H9 (cell line): ENCODE measurements at regions not wholly inside any gene's neighbourhood (a gene's known extent, or its start where the extent isn't known, plus 50 kb on each side); places are given as distances from the start of the nearest gene placed in this dataset.

Experiments used
- DNase-seq: peaks from one replicate; pipeline ENCODE4 v3.0.0-alpha.2; 2017
- H2AFZ ChIP-seq: one replicate; pipeline ENCODE4 v1.6.1; 2013; ENCODE audit warnings: mild to moderate bottlenecking, low read length, control low read depth, moderate library complexity
- H2AK5ac ChIP-seq: 2 replicates; pipeline ENCODE4 v1.6.1; 2013; ENCODE audit warnings: low read length, control low read depth, mixed read lengths; ENCODE audit not compliant: insufficient read length
- H2BK120ac ChIP-seq: one replicate; pipeline ENCODE4 v1.6.1; 2013; ENCODE audit warnings: low read depth, mild to moderate bottlenecking, low read length, control low read depth, inconsistent platforms; ENCODE audit not compliant: poor library complexity, severe bottlenecking
- H2BK12ac ChIP-seq: 2 replicates; pipeline ENCODE4 v1.6.1; 2013; ENCODE audit warnings: low read length, control low read depth, mixed read lengths, low read depth; ENCODE audit not compliant: insufficient read length
- H2BK15ac ChIP-seq: 2 replicates; pipeline ENCODE4 v1.6.1; 2013; ENCODE audit warnings: low read depth, low read length, control low read depth
- H2BK20ac ChIP-seq: one replicate; pipeline ENCODE4 v1.6.1; 2013; ENCODE audit warnings: low read depth, mild to moderate bottlenecking, low read length, control low read depth, inconsistent platforms; ENCODE audit not compliant: poor library complexity, severe bottlenecking
- H2BK5ac ChIP-seq: 2 replicates; pipeline ENCODE4 v1.6.1; 2013; ENCODE audit warnings: low read length, control low read depth, mixed read lengths; ENCODE audit not compliant: insufficient read length
- H3K14ac ChIP-seq: 2 replicates; pipeline ENCODE4 v1.6.1; 2013; ENCODE audit warnings: low read length, control low read depth; ENCODE audit not compliant: insufficient read depth
- H3K18ac ChIP-seq: 2 replicates; pipeline ENCODE4 v1.6.1; 2013; ENCODE audit warnings: low read depth, mild to moderate bottlenecking, mixed read lengths, low read length, control low read depth; ENCODE audit not compliant: insufficient read length
- H3K23ac ChIP-seq: 2 replicates; pipeline ENCODE4 v1.6.1; 2013; ENCODE audit warnings: low read length, control low read depth, mixed read lengths, low read depth; ENCODE audit not compliant: insufficient read length
- H3K23me2 ChIP-seq: 2 replicates; pipeline ENCODE4 v1.6.1; 2013; ENCODE audit warnings: low read depth, mild to moderate bottlenecking, mixed read lengths, low read length, control low read depth; ENCODE audit not compliant: insufficient read length, poor library complexity, severe bottlenecking
- H3K27ac ChIP-seq: 2 replicates; pipeline ENCODE4 v1.5.1; 2013; ENCODE audit warnings: low read length, control low read depth, mixed read lengths, low read depth; ENCODE audit not compliant: insufficient read length
- H3K27me3 ChIP-seq: 2 replicates; pipeline ENCODE4 v1.6.1; 2013; ENCODE audit warnings: low read length, control low read depth, inconsistent platforms; ENCODE audit not compliant: insufficient read depth
- H3K4ac ChIP-seq: 2 replicates; pipeline ENCODE4 v1.6.1; 2013; ENCODE audit warnings: low read depth, mild to moderate bottlenecking, control low read depth, inconsistent platforms, low read length, moderate library complexity
- H3K4me1 ChIP-seq: 2 replicates; pipeline ENCODE4 v1.6.1; 2013; ENCODE audit warnings: low read length, control low read depth, inconsistent platforms; ENCODE audit not compliant: insufficient read depth
- H3K4me2 ChIP-seq: 2 replicates; pipeline ENCODE4 v1.6.1; 2013; ENCODE audit warnings: low read length, control low read depth, mixed read lengths; ENCODE audit not compliant: insufficient read length, insufficient read depth
- H3K56ac ChIP-seq: 2 replicates; pipeline ENCODE4 v1.6.1; 2013; ENCODE audit warnings: low read depth, mild to moderate bottlenecking, mixed read lengths, low read length, control low read depth; ENCODE audit not compliant: insufficient read length
- H3K79me1 ChIP-seq: 2 replicates; pipeline ENCODE4 v1.6.1; 2013; ENCODE audit warnings: low read depth, mild to moderate bottlenecking, moderate library complexity, low read length, control low read depth, inconsistent platforms; ENCODE audit not compliant: insufficient read depth, poor library complexity, severe bottlenecking
- H3K79me2 ChIP-seq: 2 replicates; pipeline ENCODE4 v1.6.1; 2013; ENCODE audit warnings: low read length, control low read depth, inconsistent platforms; ENCODE audit not compliant: insufficient read depth
- H3K9ac ChIP-seq: 2 replicates; pipeline ENCODE4 v1.6.1; 2013; ENCODE audit warnings: low read length, control low read depth, mixed read lengths; ENCODE audit not compliant: insufficient read length; ENCODE audit errors: extremely low read depth
- H3K9me3 ChIP-seq: one replicate; pipeline ENCODE4 v1.6.1; 2013; ENCODE audit warnings: low read depth, low read length, inconsistent platforms; ENCODE audit not compliant: control insufficient read depth
- H3T11ph ChIP-seq: one replicate; pipeline ENCODE4 v1.6.1; 2013; ENCODE audit warnings: mild to moderate bottlenecking, low read length, control low read depth, inconsistent platforms
- H4K20me1 ChIP-seq: one replicate; pipeline ENCODE4 v1.6.1; 2013; ENCODE audit not compliant: control insufficient read depth, insufficient read length, insufficient read depth
- H4K5ac ChIP-seq: 2 replicates; pipeline ENCODE4 v1.6.1; 2013; ENCODE audit warnings: low read depth, mild to moderate bottlenecking, mixed read lengths, low read length, control low read depth; ENCODE audit not compliant: insufficient read length
- H4K8ac ChIP-seq: replicated peaks from 2 replicates; pipeline ENCODE4 v1.6.1; 2013; ENCODE audit warnings: low read length, control low read depth, mixed read lengths, low read depth; ENCODE audit not compliant: insufficient read length
- H4K91ac ChIP-seq: 2 replicates; pipeline ENCODE4 v1.6.1; 2013; ENCODE audit warnings: low read depth, mild to moderate bottlenecking, moderate library complexity, mixed read lengths, low read length, control low read depth; ENCODE audit not compliant: insufficient read length
- H3K27ac Mint-ChIP-seq, 3 experiments: 2 replicates in 2 of 3; 3 replicates in 1 of 3; pipeline ENCODE4 v1.8.0; 2020 to 2021; ENCODE audit warnings: mixed read lengths in 3 of 3, mild to moderate bottlenecking in 1 of 3, moderate library complexity in 1 of 3
- H3K27me3 Mint-ChIP-seq: 2 replicates; pipeline ENCODE4 v1.8.0; 2021; ENCODE audit warnings: low read depth, mild to moderate bottlenecking, moderate library complexity, mixed read lengths
- H3K36me3 Mint-ChIP-seq, 3 experiments: 2 replicates in 2 of 3; 3 replicates in 1 of 3; pipeline ENCODE4 v1.8.0; 2020 to 2021; ENCODE audit warnings: low read depth in 3 of 3, mixed read lengths in 3 of 3; ENCODE audit not compliant: insufficient read depth in 1 of 3
- H3K4me1 Mint-ChIP-seq, 2 experiments: 2 replicates each; pipeline ENCODE4 v1.8.0; 2020; ENCODE audit warnings: mixed read lengths in 2 of 2
- H3K4me3 Mint-ChIP-seq, 2 experiments: 2 replicates in 1 of 2; 3 replicates in 1 of 2; pipeline ENCODE4 v1.8.0; 2020 to 2021; ENCODE audit warnings: mild to moderate bottlenecking in 2 of 2, mixed read lengths in 2 of 2, moderate library complexity in 1 of 2
- H3K9me3 Mint-ChIP-seq, 2 experiments: 2 replicates in 1 of 2; 3 replicates in 1 of 2; pipeline ENCODE4 v1.8.0; 2020; ENCODE audit warnings: mild to moderate bottlenecking in 2 of 2, mixed read lengths in 2 of 2, moderate library complexity in 1 of 2
- CTCF ChIP-seq: fragments of 200-600 bp; sonication (generic); conservative IDR thresholded peaks from 3 replicates; pipeline ENCODE4 v1.8.0; 2021; ENCODE audit warnings: antibody characterized with exemption, mild to moderate bottlenecking
- WGBS: extraction: QIAGEN DNeasy Blood & Tissue Kit; methylation state at CpG from one replicate; pipeline ENCODE4 v1.1.7; 2013; ENCODE audit warnings: missing lambda C conversion rate, low lambda C conversion rate, mixed read lengths; ENCODE audit not compliant: insufficient read length; ENCODE audit errors: extremely low coverage; 5-methylcytosine and 5-hydroxymethylcytosine counted together

- H3K9ac ChIP-seq, result no peak overlapping the region
- Mint-ChIP-seq H3K27ac (no peak overlapping the region), H3K4me3 (no peak overlapping the region), H3K27me3 (no peaks in the 10 kb centered on the region; the same call in 1 of the 2 replicates), H3K36me3 (no peaks in the 10 kb centered on the region), H3K9me3 (no peaks in the 10 kb centered on the region), H3K4me1 (peaks cover 5% of the 10 kb centered on the region in 2 experiments)
- no peak overlapping the region for H3T11ph ChIP-seq
- no peak overlapping the region for H2AK5ac ChIP-seq
- H4K8ac ChIP-seq, result no peak overlapping the region
- H2BK120ac ChIP-seq, result no peak overlapping the region
- H4K20me1 ChIP-seq, result no peaks in the 10 kb centered on the region
- TF ChIP-seq CTCF, result no peak
- H2BK20ac ChIP-seq, result no peak overlapping the region
- H3K27me3 ChIP-seq, result no peaks in the 10 kb centered on the region
- no peak overlapping the region for H3K4me2 ChIP-seq
- no peak overlapping the region for H2BK5ac ChIP-seq
- H4K5ac ChIP-seq, result no peak overlapping the region
- no peak overlapping the region for H2AFZ ChIP-seq
- no peak overlapping the region for H3K14ac ChIP-seq
- no peaks in the 10 kb centered on the region for H3K23me2 ChIP-seq
- H2BK12ac ChIP-seq, result no peak overlapping the region
- H3K27ac ChIP-seq, result no peak overlapping the region
- H3K23ac ChIP-seq, result no peak overlapping the region
- H3K4me1 ChIP-seq, result no peaks in the 10 kb centered on the region; the same call in 1 of the 2 replicates
- no peak overlapping the region for H4K91ac ChIP-seq
- no peak overlapping the region for H3K56ac ChIP-seq
- H3K9me3 ChIP-seq, result no peaks in the 10 kb centered on the region
- no peaks in the 10 kb centered on the region for H3K79me1 ChIP-seq
- no peak for DNase-seq
- no peak overlapping the region for H2BK15ac ChIP-seq
- no peak overlapping the region for H3K4ac ChIP-seq
- no CpG with 5 or more reads among the region's 4 CpGs for WGBS
- no peak overlapping the region for H3K18ac ChIP-seq
- no peaks in the 10 kb centered on the region for H3K79me2 ChIP-seq
Measured at GRCh38 chr2:59930430-59930829, 623.0 kb downstream of the BCL11A start.
